Renal cortical epithelial cell (primary cell): ENCODE measurements at regions not wholly inside any gene's neighbourhood (a gene's known extent, or its start where the extent isn't known, plus 50 kb on each side); places are given as distances from the start of the nearest gene placed in this dataset.
A peak's percentile ranks its signal among the peaks of the same experiment; 100 is the strongest.

Source experiments
- DNase-seq: peaks from one replicate; pipeline ENCODE4 v3.0.0-alpha.2; 2011; ENCODE audit warnings: low read depth

GRCh38 chr6:137758661-137759060, 108.4 kb upstream of the TNFAIP3 start:
- DNase-seq: no peak

DNA sequence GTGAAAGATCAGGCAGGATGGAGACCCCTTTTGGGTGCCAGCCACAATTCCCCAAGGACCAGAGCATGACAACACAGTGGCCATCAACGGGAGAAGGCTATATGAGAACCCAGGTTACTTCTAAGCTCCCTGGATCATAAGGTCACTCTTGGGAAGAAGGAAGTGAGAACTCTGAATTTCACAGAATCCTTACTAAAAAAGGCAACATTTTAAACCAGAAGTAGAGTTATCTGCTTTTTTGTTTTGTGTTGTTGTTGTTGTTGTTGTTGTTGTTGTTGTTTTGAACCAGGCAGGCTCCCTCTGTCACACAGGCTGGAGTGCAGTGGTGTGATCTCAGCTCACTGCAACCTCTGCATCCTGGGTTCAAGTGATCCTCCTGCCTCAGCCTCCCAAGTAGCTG, 107.4 kb upstream of the TNFAIP3 start:
- DNase-seq: no peak

- DNase-seq: no peak
Measured at GRCh38 chr6:137761072-137761471, 106.0 kb upstream of the TNFAIP3 start.

GRCh38 chr6:137761487-137761886, 105.6 kb upstream of the TNFAIP3 start:
- no peak for DNase-seq

DNA sequence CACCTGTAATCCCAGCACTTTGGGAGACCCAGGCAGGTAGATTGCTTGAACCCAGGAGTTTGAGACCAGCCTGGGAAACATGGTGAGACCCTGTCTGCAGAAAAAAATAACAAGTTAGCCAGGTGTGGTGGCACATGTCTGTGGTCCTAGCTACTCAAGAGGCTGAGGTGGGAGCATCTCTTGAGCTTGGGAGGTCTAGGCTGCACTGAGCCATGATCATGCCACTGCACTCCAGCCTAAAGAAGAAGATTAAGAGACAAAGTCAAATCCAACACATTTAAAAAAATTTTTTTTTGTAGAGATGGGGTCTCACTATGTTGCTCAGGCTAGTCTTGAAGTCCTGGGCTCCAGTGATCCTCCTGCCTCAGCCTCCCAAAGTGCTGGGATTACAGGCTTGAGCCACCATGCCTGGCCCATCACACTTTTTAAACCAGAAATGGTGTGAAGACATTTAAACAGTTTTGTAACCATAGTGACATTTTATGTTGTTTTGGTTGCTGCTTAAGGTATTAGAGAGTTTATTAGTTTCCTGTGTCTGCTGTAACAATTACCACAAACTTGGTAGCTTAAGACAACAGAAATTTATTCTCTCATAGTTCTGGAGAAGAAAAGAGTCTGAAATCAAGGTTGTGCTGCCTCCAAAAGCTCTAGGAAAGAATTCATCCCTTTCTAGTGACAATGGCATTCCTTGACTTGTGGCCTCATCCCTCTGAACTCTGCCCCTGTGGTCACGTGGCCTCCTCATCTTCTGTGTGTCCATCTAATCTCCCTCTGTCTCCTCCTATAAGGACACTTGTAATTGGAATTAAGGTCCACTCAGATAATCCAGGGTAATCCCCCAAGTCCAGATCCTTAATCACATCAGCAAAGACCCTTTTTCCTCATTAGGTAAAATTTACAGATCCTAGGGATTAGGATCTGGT, 104.6 kb upstream of the TNFAIP3 start:
- DNase-seq: no peak

DNA sequence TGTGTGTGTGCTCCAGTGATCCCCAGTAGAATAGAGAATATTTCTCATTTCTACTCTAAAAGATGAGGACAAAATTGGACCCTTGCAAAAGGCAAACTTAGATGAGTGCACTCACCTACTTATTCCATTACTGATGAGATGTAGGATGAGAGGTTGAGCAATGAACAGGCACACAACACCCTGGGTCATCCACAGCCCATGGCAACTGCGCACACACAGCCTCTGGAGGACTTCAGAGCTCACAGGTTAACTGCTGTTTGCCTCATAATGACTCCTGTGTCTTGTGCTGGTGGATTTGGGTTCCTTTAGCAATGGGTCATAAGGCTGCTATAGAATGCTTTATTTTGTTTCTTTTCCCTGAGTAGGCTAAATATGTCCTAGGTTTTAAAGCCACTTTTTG, 103.6 kb upstream of the TNFAIP3 start:
- DNase-seq: no peak

GRCh38 chr6:137763886-137764285, 103.2 kb upstream of the TNFAIP3 start:
- DNase-seq: no peak

GRCh38 chr6:137764464-137764863, 102.6 kb upstream of the TNFAIP3 start:
- DNase-seq: peak; percentile 79

- DNase-seq: peak; percentile 39
Measured at GRCh38 chr6:137765059-137765458, 102.0 kb upstream of the TNFAIP3 start.

DNA sequence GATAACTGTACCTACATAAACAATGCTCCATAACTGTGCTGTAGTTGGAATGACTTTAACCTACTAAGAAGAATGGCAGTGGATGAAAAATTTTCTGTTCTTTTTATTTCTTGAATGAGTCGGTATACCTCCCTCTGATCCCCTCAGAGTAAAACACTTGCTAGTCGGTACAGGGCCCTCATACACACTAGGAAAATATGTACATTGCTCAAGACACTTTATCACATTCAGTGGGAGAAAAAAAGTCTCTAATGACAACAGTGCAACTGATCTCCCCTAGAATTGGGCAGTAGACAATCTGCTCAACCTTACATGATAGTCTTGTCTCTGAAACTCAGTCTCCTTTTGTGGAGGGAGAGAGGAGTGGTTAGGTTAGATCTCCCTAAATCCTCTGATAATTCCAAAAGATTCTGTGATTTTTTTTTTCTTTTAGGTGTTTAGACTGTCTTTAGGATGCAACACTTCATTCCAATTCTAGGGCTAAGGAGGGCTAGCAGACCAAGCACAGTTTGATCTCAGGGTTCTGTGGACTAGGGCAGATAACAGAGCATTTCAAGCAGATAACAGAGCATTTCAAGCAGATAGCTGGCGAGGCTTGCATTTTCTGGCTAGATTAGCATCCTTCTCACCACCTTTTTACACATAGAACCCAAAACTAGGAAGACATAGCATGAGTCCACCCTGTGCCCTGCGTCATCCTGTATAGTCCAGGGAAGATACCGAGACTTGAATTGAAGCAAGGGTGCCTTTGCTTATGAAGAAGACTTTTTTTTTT, 100.3 kb upstream of the TNFAIP3 start:
- no peak for DNase-seq

- no peak for DNase-seq
Measured at GRCh38 chr6:137767465-137767864, 99.6 kb upstream of the TNFAIP3 start.

DNA sequence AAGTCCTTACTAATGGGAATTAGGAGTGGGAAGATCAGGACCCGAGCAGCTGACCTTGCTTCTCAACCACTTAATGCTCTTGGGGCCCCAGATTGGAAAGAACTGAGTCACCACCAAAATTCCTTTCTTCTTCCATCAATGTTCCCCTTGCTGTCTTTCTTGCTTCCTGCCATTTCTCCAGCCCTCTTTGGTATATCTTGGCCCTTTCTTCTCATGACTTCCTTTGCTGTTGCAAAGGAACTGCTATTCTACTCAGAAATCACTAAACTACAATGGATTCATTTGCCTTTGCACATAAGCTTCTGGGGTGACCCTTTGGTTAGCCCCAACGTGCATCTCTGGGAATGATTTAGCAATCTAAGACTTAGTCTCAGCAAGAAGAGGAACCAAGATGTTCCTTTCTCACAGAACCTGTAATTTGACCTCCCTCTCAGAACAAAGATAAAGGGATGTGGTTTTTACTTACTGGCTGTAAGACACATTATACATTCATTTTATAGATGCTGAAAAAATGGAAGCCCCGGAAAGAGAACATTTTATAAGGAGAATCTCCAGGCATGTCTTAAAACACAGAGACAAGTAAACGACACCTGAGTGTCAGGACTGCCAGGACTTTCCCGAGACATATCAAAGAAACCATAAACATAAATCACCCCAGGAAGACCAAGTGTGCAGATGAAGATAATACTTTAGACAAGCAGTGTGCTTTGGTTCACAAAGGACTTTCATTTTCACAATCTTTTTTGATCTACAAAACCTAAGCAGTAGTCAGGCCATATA, 99.0 kb upstream of the TNFAIP3 start:
- no peak for DNase-seq

- no peak for DNase-seq
Measured at GRCh38 chr6:137768935-137769334, 98.1 kb upstream of the TNFAIP3 start.

DNA sequence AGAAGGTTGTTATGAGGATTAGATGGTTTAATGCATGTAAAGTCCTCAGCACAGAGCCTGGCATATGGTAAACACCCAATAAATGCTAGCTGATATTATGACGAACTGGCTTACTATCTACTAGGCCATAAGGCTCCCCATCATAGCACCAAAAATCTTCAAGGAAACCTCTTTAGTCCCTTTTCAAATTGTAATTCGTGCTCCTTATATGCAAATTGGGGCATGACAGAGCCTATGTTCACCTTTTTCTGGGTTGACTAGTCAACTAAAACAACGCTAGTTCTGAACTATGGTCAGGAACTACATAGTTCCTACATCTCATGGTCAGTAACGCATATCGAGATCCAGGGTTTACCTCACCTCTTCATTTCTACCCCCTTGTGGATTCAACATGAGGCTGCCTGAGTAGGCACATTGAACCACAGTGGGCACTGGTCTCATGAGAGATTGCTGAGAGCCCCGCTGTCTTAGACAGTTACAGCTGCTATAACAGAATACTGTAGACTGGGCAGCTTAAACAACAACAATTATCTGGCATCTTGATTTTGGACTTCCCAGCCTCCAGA, 97.2 kb upstream of the TNFAIP3 start:
- no peak for DNase-seq

DNA sequence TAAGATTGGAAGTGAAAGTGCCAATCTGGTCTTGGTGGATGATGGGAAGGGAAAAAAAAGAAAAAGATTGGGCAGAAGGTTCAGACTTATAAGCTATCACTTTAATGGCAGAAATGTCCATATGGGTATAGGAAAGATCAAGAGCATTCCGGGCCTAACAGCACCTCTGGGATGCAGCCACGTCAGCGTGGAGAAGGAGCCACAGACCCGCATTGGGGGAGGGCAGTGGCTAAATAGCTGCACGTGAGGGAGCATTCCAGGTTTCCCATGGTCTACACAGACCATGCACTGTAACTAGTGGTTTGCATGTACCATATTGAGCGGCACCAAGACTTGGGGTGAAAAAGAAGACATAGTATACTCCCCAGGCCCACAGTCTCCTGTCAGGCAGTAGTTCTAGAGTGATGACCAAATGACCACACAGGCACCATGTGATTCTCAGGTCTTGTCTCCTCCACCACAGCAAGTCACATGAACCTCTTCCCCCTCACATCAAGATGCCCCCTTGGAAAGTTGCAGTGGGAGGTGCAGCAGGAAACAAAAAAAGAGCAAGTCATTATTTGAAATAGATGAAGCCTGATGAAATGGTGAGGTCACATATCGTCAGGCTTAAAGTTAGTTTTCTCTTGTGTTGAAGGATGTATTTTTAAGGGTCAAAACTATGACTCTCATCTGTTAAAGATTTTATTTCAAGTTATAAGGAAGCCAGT, 94.4 kb upstream of the TNFAIP3 start:
- no peak for DNase-seq

GRCh38 chr6:137775227-137775626, 91.8 kb upstream of the TNFAIP3 start:
- DNase-seq: peak; percentile 37

GRCh38 chr6:137775720-137776119, 91.3 kb upstream of the TNFAIP3 start:
- DNase-seq: no peak

DNA sequence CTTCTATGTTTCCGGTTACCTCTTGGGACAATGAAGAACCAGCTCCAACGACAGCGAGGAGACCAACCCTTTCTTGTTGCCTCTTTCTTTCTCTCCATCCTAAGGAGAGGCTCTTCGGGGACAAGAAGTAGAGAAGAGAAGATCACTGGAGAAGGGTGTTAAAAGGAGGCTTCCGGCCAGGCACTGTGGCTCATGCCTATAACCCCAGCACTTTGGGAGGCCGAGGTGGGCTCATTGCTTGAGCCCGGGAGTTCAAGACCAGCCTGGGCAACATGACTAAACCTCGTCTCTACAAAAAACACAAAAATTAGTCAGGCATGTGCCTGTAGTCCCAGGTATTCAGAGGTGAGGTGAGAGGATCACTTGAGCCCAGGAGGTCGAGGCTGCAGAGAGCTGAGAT, 90.8 kb upstream of the TNFAIP3 start:
- DNase-seq: no peak

GRCh38 chr6:137776786-137777686, 90.0 kb upstream of the TNFAIP3 start:
- DNase-seq: no peak

- no peak for DNase-seq
Measured at GRCh38 chr6:137777687-137778075, 89.4 kb upstream of the TNFAIP3 start.
